Hepatocyte (in vitro differentiated cells): ENCODE measurements at regions not wholly inside any gene's neighbourhood (a gene's known extent, or its start where the extent isn't known, plus 50 kb on each side); places are given as distances from the start of the nearest gene placed in this dataset.

ENCODE experiments used
- EZH2 ChIP-seq: fragments of 200-600 bp; sonication (generic); IDR thresholded peaks from 2 replicates; pipeline ENCODE4 v1.6.1; 2016; ENCODE audit warnings: antibody characterized with exemption, mild to moderate bottlenecking, borderline replicate concordance
- TF ChIP-seq, protein P1 (sequence below): fragments of 200-600 bp; sonication (generic); IDR thresholded peaks from 2 replicates; pipeline ENCODE4 v1.5.1; 2016; ENCODE audit warnings: antibody characterized with exemption, mild to moderate bottlenecking; ENCODE audit not compliant: poor library complexity

DNA sequence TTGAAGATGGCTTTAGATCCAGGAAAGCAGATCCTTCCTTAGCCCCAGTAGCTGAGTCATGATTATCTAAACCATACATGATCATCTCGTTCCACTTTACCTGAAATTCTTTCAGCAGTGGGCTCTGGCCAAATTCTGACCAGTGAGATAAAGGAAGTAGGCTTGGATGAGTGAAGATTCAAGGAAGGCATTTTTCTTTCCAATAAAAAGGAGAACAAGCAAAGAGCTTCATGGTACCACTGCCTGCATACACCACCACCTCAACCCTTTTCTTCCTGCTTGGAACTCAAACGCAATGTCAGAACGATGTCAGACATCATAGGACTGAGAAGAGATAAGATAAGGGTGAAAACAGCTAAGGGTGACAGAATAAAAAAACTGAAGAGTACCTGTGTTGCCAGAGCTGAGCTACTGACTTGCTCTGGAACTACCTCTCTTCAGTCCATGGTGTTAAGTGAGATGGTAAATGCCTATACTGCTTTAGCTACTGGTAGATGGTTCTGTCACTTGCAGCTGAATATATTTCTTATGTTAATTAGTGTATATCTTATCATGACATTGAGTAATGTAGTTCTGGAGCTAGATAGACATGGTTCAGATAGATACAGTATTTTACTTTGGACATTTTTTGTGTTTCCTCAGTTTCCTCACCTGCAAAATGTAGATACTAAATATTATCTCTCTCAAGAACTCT, 58.7 kb upstream of the ACVR1 start:
- TF ChIP-seq, protein P1, sequence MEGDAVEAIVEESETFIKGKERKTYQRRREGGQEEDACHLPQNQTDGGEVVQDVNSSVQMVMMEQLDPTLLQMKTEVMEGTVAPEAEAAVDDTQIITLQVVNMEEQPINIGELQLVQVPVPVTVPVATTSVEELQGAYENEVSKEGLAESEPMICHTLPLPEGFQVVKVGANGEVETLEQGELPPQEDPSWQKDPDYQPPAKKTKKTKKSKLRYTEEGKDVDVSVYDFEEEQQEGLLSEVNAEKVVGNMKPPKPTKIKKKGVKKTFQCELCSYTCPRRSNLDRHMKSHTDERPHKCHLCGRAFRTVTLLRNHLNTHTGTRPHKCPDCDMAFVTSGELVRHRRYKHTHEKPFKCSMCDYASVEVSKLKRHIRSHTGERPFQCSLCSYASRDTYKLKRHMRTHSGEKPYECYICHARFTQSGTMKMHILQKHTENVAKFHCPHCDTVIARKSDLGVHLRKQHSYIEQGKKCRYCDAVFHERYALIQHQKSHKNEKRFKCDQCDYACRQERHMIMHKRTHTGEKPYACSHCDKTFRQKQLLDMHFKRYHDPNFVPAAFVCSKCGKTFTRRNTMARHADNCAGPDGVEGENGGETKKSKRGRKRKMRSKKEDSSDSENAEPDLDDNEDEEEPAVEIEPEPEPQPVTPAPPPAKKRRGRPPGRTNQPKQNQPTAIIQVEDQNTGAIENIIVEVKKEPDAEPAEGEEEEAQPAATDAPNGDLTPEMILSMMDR, result no peak
- no peak for TF ChIP-seq EZH2
